IPS-20b (cell line): ENCODE measurements at regions not wholly inside any gene's neighbourhood (a gene's known extent, or its start where the extent isn't known, plus 50 kb on each side); places are given as distances from the start of the nearest gene placed in this dataset.

Experiments used
- H3K27ac ChIP-seq: one replicate; pipeline ENCODE4 v1.5.1; 2013; ENCODE audit warnings: low read length
- H3K27me3 ChIP-seq: 2 replicates; pipeline ENCODE4 v1.6.1; 2013; ENCODE audit warnings: mild to moderate bottlenecking, low read length, inconsistent platforms; ENCODE audit not compliant: insufficient read depth
- H3K36me3 ChIP-seq: 2 replicates; pipeline ENCODE4 v1.6.1; 2013; ENCODE audit warnings: low read depth, mild to moderate bottlenecking, inconsistent platforms, low read length, moderate library complexity; ENCODE audit not compliant: insufficient read depth
- H3K4me1 ChIP-seq: 2 replicates; pipeline ENCODE4 v1.6.1; 2013; ENCODE audit warnings: mild to moderate bottlenecking, control low read depth, inconsistent platforms, low read length, moderate library complexity; ENCODE audit not compliant: insufficient read depth
- H3K4me3 ChIP-seq: 2 replicates; pipeline ENCODE4 v1.5.1; 2013; ENCODE audit warnings: mild to moderate bottlenecking, low read length, inconsistent platforms
- H3K9ac ChIP-seq: 2 replicates; pipeline ENCODE4 v1.6.1; 2013; ENCODE audit warnings: low read depth, mild to moderate bottlenecking, inconsistent platforms, low read length, moderate library complexity
- H3K9me3 ChIP-seq: 2 replicates; pipeline ENCODE4 v1.6.1; 2013; ENCODE audit warnings: mild to moderate bottlenecking, low read depth, low read length, inconsistent platforms; ENCODE audit not compliant: insufficient read depth

DNA sequence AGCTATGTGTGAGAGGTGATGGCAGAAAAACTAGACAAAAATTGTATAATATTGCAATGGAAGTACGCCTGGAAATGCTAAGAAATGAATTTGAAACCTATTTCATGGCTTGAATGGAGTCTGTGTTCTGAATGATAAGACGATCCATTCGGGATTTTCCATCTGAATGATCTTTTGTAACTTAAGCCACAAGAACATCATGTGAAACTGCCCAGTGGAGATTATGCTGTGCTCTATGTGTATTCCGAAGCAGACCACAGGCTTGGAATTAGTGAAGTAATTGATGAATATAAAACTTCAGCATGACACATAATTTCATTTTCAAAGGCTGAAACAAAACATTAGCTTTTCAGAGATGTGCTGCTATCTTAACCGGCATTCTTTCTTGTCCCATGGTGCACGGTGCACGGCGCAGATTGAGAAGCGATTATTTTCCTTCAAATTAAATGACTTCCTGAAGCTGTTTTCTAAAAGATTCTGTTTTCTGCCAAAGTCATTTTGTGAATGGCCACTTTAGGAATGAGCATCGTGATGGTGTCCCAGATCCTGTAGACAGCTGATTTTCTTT is 652.9 kb downstream of the PLA2G4A start:
- H3K27me3 ChIP-seq = no peaks in the 10 kb centered on the region
- no peaks in the 10 kb centered on the region for H3K36me3 ChIP-seq
- no peak overlapping the region for H3K9ac ChIP-seq
- H3K4me1 ChIP-seq = peaks cover 13% of the 10 kb centered on the region; the same call in 1 of the 2 replicates
- no peak overlapping the region for H3K4me3 ChIP-seq
- H3K27ac ChIP-seq = no peak overlapping the region
- no peaks in the 10 kb centered on the region for H3K9me3 ChIP-seq

DNA sequence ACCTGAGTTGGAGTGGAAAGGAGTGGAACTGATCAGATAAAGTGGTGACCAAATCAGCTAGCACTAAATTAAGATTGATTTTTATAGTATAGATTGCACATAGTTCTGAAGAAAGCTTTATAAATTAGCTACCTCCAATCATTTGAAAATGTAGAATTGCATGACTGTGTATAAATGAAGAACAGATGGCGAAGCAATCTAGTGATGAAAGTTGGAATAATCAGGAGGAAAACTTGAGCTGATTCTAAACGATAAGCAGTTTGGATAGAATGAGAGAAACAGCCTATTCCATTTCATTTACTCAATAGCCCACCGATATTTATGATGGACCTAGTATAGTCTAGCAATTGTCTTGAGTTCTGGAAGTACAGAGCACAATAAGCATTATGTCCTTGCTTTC is 661.5 kb downstream of the PLA2G4A start:
- H3K27me3 ChIP-seq = no peaks in the 10 kb centered on the region
- no peak overlapping the region for H3K9ac ChIP-seq
- no peaks in the 10 kb centered on the region for H3K36me3 ChIP-seq
- H3K9me3 ChIP-seq = no peaks in the 10 kb centered on the region
- H3K27ac ChIP-seq = no peak overlapping the region
- no peak overlapping the region for H3K4me3 ChIP-seq
- no peaks in the 10 kb centered on the region for H3K4me1 ChIP-seq

DNA sequence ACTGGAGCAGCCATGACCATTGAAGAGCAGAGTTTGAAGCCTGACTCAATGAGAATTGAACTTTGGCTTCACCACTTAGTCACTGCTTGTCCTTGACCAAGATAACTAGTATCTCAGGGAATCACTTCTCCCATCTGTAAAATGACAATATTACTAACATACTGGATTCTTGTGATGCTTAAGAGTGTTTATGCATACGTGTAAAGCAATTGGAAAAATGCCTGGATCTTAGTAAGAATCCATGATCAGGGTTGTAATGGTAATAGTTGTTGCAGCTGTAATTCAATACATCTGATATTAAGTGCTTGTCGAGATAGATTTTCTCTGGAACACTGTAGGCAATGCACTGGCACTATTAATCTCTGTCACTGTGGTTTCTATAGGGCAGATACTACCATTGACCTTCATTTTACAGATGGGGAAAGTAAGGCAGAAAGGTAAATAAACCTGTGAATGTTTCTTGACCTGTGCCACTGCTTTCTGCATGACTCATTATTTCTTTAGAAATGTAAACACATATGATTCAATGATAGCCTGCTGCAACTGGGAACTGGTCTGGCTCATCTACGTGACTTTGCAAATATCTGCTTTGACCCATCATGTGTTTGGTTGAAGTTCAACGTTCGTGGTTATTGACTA is 662.5 kb downstream of the PLA2G4A start:
- H3K9ac ChIP-seq = no peak overlapping the region
- no peak overlapping the region for H3K4me3 ChIP-seq
- H3K36me3 ChIP-seq = no peaks in the 10 kb centered on the region
- no peaks in the 10 kb centered on the region for H3K9me3 ChIP-seq
- no peak overlapping the region for H3K27ac ChIP-seq
- H3K4me1 ChIP-seq = no peaks in the 10 kb centered on the region
- no peaks in the 10 kb centered on the region for H3K27me3 ChIP-seq

DNA sequence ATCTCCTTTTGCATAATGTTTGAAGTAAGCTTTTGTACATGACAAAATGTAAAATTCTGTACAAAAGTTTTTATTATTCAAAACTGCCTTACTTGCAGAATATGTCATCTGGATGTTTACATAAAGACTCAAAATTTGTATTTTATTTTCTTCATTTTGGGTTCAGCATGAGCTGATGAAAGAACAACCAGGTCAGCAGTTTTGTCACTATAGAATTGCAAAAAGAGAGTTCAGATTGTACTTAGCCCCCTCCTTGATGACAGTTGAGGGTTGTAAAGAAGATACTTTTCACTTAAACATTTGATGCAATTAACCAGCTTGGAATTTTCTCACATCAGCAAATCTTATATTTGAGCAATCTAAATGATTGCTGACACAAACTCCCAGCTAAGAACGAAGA is 669.3 kb downstream of the PLA2G4A start:
- no peak overlapping the region for H3K27ac ChIP-seq

DNA sequence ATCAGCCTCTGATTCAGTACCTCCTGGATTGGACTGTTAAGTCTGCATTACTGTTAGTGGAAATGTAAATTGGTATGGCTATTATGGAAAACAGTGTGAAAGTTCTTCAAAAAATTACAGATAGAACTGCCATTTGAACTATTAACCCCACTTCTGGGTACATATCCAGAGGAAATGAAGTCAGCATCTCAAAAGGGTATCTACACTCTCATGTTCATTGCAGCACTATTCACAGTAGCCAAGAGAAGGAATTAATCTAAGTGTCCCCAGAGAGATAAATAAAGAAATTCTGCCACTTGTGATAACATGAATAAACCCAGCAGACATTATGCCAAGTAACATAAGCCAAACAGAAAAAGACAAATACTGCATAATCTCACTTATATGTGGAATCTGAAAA is 676.0 kb downstream of the PLA2G4A start:
- Histone ChIP-seq H3K4me1 (no peaks in the 10 kb centered on the region), H3K27me3 (no peaks in the 10 kb centered on the region), H3K9ac (no peak overlapping the region), H3K9me3 (no peaks in the 10 kb centered on the region), H3K36me3 (no peaks in the 10 kb centered on the region), H3K4me3 (no peak overlapping the region), H3K27ac (no peak overlapping the region)

More for the DNA sequence above, 669.3 kb downstream of the PLA2G4A start:
- Histone ChIP-seq H3K27me3 (no peaks in the 10 kb centered on the region), H3K9me3 (no peaks in the 10 kb centered on the region), H3K4me1 (no peaks in the 10 kb centered on the region), H3K36me3 (no peaks in the 10 kb centered on the region), H3K9ac (no peak overlapping the region), H3K4me3 (no peak overlapping the region)

DNA sequence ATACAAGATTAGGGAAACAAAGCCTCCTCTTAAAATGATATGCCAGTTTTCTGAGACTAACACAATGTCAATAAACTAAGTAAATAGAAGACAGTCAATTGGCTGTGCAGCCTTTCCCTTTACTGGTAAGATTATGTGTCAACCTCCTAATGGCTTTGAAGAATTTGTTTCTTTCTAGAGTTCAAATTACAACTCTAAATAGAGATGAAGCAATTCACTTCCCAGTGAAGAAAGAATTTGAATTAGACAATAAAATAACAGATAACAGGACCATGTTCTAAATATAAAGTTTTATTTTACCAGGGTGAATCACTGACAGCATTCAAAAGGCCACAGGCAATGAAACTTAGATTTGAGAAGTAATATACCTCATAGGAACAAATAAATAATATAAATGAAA is 680.3 kb downstream of the PLA2G4A start:
- Histone ChIP-seq H3K27me3 (no peaks in the 10 kb centered on the region), H3K9me3 (no peaks in the 10 kb centered on the region), H3K36me3 (no peaks in the 10 kb centered on the region), H3K4me3 (no peak overlapping the region), H3K9ac (no peak overlapping the region), H3K4me1 (no peaks in the 10 kb centered on the region), H3K27ac (no peak overlapping the region)

DNA sequence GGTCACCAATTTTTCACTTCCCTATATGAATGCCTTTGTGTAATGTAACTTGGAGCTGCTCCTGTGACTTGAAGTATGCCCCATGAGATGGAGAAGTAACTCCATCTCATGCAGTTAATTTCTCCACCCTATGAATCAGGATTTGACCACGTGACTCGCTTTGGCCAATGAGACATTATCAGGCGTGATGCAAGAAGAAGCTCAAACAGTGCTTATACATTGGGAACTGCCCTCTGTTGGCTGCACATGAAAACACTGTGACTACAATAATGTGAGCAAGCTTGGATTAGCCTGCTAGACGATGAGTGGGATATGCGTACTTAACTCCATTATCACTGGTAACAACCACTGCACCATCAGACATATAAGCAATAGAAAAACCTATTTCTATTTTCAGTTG is 684.4 kb downstream of the PLA2G4A start:
- Histone ChIP-seq H3K36me3 (no peaks in the 10 kb centered on the region), H3K27me3 (no peaks in the 10 kb centered on the region), H3K9ac (no peak overlapping the region), H3K27ac (no peak overlapping the region), H3K9me3 (no peaks in the 10 kb centered on the region), H3K4me3 (no peak overlapping the region), H3K4me1 (no peaks in the 10 kb centered on the region)

DNA sequence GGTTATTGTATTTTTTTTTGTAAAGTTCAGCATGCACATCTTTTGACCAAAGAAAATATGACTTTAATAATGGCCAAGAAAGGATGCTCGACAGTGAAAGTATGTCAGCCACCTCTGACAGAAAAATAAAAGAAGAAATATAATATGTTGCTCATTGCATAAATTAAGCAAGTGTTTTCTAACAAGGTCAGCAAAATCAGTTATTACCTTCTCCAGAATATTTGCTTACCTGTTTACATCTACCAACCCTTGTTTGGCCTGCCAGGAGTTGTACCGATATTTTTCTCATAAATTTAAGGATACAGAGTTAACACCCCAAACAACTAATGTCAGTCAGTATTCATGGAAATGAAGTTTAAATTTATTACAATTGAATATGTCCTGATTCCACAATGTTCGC is 685.4 kb downstream of the PLA2G4A start:
- no peaks in the 10 kb centered on the region for H3K36me3 ChIP-seq
- H3K27ac ChIP-seq = no peak overlapping the region
- H3K4me3 ChIP-seq = no peak overlapping the region
- H3K9ac ChIP-seq = no peak overlapping the region
- no peaks in the 10 kb centered on the region for H3K27me3 ChIP-seq
- H3K4me1 ChIP-seq = no peaks in the 10 kb centered on the region
- no peaks in the 10 kb centered on the region for H3K9me3 ChIP-seq

DNA sequence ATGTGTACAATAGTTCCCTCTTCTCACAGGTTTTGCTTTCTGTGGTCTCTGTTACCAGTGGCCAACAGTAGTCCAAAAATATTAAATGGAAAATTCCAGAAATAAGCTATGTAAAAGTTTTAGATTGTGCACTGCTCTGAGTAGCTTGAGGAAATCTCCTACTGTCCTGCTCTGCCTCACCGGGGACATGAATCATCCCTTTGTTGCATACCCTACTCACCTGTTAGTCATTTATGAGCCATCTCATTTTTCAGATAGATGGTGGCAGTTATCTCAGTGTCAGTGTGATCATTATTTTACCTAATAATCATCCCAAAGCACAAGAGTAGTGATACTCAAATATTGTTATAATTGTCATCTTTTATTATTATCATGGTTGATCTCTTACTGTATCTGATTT is 688.1 kb downstream of the PLA2G4A start:
- H3K4me3 ChIP-seq = no peak overlapping the region

DNA sequence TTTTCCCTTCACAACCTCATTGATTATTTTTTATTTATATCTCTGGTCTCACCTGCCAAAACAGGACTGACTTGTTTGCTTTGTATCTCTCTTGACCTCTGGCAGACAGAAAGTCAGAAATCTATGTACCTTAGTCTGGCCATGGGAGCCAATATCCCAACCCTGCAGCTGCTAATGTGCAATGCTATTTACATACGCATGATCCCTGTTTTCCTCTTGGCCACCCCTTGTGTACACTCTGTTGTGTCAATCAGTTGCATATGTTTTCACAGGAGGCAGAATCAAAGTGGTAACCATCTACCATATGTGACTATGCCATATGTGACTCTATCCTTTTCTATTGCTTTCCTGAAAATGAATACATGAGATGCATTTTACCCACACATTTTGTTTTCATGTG is 688.8 kb downstream of the PLA2G4A start:
- Histone ChIP-seq H3K9me3 (no peaks in the 10 kb centered on the region), H3K27me3 (no peaks in the 10 kb centered on the region), H3K4me1 (no peaks in the 10 kb centered on the region), H3K4me3 (no peak overlapping the region), H3K27ac (no peak overlapping the region), H3K9ac (no peak overlapping the region), H3K36me3 (no peaks in the 10 kb centered on the region)

More for the DNA sequence above, 688.1 kb downstream of the PLA2G4A start:
- Histone ChIP-seq H3K27me3 (no peaks in the 10 kb centered on the region), H3K9ac (no peak overlapping the region), H3K9me3 (no peaks in the 10 kb centered on the region), H3K4me1 (no peaks in the 10 kb centered on the region), H3K36me3 (no peaks in the 10 kb centered on the region), H3K27ac (no peak overlapping the region)

DNA sequence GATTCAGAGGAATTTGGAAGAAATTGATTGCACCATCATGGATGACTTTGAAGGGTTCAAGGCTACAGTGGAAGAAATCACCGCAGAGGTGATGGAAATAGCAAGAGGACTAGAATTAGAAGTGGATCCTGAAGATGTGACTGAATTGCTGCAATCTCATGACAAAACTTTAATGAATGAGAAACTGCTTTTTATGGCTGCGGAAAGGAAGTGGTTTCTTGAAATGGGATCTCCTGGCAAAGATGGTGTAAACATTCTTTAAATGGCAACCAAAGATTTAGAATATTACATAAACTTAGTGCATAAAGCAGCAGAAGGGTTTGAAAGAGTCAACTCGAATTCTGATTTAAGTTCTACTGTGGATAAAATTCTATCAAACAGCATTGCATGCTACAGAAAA is 698.6 kb downstream of the PLA2G4A start:
- Histone ChIP-seq H3K27me3 (no peaks in the 10 kb centered on the region), H3K9me3 (no peaks in the 10 kb centered on the region), H3K9ac (no peak overlapping the region), H3K36me3 (no peaks in the 10 kb centered on the region), H3K4me1 (no peaks in the 10 kb centered on the region), H3K27ac (no peak overlapping the region), H3K4me3 (no peak overlapping the region)

DNA sequence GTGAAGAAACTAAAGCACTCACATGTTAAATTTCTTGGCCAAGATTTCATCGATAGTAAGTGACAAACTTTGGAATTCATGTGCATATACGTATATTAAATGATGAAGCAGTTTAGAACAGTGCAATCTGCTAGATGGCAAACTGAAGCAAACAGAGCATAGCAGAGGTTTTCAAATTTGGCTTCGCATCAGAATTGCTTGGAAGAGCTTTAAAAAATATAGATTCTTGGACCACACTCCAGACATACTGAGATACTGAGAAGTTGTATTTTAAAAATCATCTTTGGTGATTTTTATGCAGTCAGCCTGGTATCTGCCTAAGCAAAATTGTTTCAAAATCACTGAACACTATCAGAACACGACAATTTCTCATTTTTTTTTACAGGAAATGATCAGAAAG is 709.2 kb downstream of the PLA2G4A start:
- H3K36me3 ChIP-seq = no peaks in the 10 kb centered on the region
- H3K4me3 ChIP-seq = no peak overlapping the region
- H3K9ac ChIP-seq = no peak overlapping the region
- H3K27me3 ChIP-seq = no peaks in the 10 kb centered on the region
- no peaks in the 10 kb centered on the region for H3K9me3 ChIP-seq
- H3K4me1 ChIP-seq = no peaks in the 10 kb centered on the region
- no peak overlapping the region for H3K27ac ChIP-seq
